ENCODE measurements at regions not wholly inside any gene's neighbourhood (a gene's known extent, or its start where the extent isn't known, plus 50 kb on each side); places are given as distances from the start of the nearest gene placed in this dataset.

DNA sequence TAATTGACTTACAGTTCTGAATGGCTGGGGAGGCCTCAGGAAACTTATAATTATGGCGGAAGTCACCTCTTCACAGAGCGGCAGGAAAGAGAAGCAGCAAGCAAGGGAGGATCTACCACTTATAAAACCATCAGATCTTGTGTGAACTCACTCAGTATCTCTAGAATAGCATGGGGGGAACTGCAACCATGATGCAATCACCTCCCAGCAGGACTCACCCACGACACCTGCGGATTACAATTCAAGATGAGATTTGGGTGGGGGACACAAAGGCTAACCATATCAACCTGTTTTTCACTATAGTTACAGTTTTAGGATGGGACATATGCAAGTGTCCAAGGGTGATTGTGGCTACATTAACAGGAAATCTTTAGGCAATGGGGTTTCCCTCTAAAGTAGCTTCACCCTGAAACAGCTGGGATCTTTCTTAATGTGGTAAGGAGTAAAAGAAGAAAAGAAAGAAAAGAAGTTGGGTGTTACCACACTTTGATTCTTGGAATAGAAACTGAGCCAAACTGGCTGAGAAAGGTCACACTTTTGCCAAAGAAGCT, 453.8 kb downstream of the OTOL1 start:
- H3K4me3 ChIP-seq (ENCODE audit: low read depth, low read length), result no peak overlapping the region
- DNase-seq (ENCODE audit: low read depth, low spot score), result no peak
- TF ChIP-seq, protein P1, sequence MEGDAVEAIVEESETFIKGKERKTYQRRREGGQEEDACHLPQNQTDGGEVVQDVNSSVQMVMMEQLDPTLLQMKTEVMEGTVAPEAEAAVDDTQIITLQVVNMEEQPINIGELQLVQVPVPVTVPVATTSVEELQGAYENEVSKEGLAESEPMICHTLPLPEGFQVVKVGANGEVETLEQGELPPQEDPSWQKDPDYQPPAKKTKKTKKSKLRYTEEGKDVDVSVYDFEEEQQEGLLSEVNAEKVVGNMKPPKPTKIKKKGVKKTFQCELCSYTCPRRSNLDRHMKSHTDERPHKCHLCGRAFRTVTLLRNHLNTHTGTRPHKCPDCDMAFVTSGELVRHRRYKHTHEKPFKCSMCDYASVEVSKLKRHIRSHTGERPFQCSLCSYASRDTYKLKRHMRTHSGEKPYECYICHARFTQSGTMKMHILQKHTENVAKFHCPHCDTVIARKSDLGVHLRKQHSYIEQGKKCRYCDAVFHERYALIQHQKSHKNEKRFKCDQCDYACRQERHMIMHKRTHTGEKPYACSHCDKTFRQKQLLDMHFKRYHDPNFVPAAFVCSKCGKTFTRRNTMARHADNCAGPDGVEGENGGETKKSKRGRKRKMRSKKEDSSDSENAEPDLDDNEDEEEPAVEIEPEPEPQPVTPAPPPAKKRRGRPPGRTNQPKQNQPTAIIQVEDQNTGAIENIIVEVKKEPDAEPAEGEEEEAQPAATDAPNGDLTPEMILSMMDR (IDR thresholded peaks at IDR 0.05; ENCODE audit: low read depth, low read length), result no peak
- in situ Hi-C loops (cut with HindIII; ENCODE audit: low sequenced_read_pairs), result no loop called here

DNA sequence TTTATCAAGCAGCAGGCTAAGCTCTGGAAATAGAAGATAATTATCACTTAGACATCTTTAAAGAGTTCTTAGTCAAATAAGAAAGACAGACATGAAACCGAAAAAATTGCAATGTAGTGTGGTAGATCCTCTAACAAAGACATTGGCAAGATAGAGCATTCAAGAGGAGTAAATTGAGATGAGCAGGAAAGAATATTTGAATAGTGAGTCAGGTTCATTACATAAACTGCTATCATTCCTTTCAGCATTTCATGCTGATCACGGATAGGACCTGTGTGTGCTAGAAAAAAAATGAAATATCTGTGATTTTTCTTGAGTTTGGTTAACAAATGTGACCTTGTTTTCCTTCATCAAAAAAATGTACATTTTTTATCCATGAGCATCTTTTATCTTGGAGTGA, 460.9 kb downstream of the OTOL1 start:
- peak; percentile 20 for DNase-seq (ENCODE audit: low read depth, low spot score)
- no peak overlapping the region for H3K4me3 ChIP-seq (ENCODE audit: low read depth, low read length)
- in situ Hi-C loops (cut with HindIII; ENCODE audit: low sequenced_read_pairs), result no loop called here
- TF ChIP-seq, protein P1 (IDR thresholded peaks at IDR 0.05; ENCODE audit: low read depth, low read length), result no peak

DNA sequence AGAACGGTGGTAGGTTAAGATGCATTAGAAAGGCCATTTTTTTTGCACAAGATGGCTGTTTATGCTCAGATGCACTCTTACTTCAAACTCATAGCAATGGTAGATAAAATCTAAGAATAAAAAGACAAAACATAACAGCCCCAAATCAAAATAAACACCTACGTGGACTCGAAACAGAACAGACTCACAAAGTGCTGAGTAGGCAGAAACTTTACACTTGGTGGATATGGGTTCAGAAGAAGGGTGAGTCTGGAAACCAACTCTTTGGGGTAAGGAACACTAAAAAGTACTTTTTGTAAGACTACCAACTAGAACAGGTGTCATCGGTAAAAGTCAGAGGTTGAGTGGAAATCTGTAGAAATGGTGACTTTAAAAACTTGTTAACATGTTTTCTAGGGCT, 468.2 kb downstream of the OTOL1 start:
- TF ChIP-seq, protein P1 (IDR thresholded peaks at IDR 0.05; ENCODE audit: low read depth, low read length), result no peak
- in situ Hi-C loops (cut with HindIII; ENCODE audit: low sequenced_read_pairs), result no loop called here
- no peak for DNase-seq (ENCODE audit: low read depth, low spot score)
- H3K4me3 ChIP-seq (ENCODE audit: low read depth, low read length), result no peak overlapping the region

DNA sequence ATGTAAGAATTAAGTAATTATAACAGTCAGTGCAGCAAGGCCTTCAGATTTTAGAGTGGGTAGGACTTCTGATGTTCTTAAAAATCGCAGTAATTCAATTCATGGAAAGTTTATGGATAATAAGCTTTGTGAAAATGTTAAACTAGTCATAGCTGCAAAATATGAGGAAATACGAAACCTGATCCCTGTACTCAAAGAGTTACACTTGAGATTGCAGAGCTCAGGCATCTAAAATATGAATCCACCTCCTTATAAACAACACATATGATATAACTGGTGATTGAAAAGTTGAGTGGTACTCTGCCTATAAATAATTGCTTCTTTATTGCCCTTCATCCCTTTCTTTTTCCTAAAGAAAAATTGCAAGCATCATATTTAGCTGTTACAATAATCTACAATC, 473.3 kb downstream of the OTOL1 start:
- no peak for DNase-seq (ENCODE audit: low read depth, low spot score)
- in situ Hi-C loops (cut with HindIII; ENCODE audit: low sequenced_read_pairs), result no loop called here
- no peak overlapping the region for H3K4me3 ChIP-seq (ENCODE audit: low read depth, low read length)
- TF ChIP-seq, protein P1 (IDR thresholded peaks at IDR 0.05; ENCODE audit: low read depth, low read length), result no peak

DNA sequence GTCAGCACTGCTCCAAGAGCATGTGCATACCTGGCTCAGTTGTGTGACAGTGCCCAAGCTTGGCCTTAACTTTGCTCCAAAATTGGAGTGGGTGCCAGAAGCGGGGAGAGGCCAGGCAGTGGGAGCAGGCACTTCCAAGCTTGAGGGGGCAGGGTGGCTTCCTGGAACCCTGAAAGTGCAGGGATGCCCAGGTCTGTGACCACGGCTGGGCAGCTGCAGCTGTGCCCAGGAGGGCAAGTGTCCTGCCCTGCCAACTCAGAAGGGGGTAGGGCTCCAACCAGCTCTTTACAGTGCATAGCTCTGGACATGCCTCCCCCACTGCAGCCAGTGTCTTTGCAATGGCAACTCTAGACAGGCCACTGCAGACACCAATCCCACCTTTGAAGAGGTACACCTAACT, 478.6 kb downstream of the OTOL1 start:
- no peak overlapping the region for H3K4me3 ChIP-seq (ENCODE audit: low read depth, low read length)
- DNase-seq (ENCODE audit: low read depth, low spot score), result no peak
- TF ChIP-seq, protein P1 (IDR thresholded peaks at IDR 0.05; ENCODE audit: low read depth, low read length), result no peak
- in situ Hi-C loops (cut with HindIII; ENCODE audit: low sequenced_read_pairs), result no loop called here

DNA sequence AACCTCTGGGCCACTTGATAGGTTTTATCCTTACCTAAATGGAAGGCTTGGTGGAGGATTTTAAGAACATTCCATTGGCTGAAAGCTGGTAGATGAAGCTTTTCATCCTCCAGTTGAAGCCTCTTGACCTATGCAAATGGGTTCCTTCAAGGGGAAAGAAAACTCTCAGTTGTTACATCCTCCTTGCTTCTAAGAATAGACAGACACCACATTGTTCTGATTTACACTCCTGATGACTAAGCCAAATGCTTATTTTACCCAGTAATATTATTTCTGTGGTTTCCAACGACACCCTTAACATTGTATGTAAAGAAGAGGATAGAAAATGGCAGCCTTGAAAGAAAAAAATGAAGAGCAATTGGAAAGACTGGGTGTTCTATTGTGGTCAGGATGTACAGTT, 480.5 kb downstream of the OTOL1 start:
- H3K4me3 ChIP-seq (ENCODE audit: low read depth, low read length), result no peak overlapping the region
- TF ChIP-seq, protein P1 (IDR thresholded peaks at IDR 0.05; ENCODE audit: low read depth, low read length), result no peak
- in situ Hi-C loops (cut with HindIII; ENCODE audit: low sequenced_read_pairs), result no loop called here
- DNase-seq (ENCODE audit: low read depth, low spot score), result peak; percentile 75

DNA sequence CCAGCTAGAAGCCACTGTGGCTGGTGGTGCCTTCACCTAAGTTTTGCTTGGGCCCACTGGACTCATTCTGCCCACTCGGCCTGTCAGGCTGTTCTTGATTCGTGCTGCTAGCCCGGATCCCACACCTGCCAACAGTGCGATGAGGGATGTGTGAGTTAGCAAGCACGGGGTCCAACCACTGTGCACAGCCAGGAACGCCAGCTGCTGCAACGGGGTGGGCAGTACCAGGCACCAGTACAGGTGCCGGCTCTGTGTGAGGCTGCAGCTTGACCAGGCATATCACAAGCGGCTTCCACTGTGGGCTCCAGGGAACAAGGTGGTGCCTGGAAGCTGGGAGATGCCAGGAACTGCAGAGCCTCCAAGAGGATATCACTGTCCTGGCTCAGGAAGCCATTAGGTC, 481.2 kb downstream of the OTOL1 start:
- TF ChIP-seq, protein P1 (IDR thresholded peaks at IDR 0.05; ENCODE audit: low read depth, low read length), result no peak

More for the DNA sequence above, 481.2 kb downstream of the OTOL1 start:
- in situ Hi-C loops (cut with HindIII; ENCODE audit: low sequenced_read_pairs), result no loop called here
- no peak for DNase-seq (ENCODE audit: low read depth, low spot score)
- H3K4me3 ChIP-seq (ENCODE audit: low read depth, low read length), result no peak overlapping the region

Measured in astrocyte of the spinal cord (primary cell).